ENCODE measurements at regions not wholly inside any gene's neighbourhood (a gene's known extent, or its start where the extent isn't known, plus 50 kb on each side); places are given as distances from the start of the nearest gene placed in this dataset.

GRCh38 chr4:13190093-13190721 is 293.9 kb downstream of the RAB28 start:
- ChIA-PET POLR2A (no interaction called here), CTCF (no interaction called here)
- no peaks in the 10 kb centered on the region for H3K36me3 ChIP-seq (replicated peaks in 1 of 2; ENCODE audit: control extremely low read depth in 1 of 2, control insufficient read depth in 1 of 2, extremely low read depth in 1 of 2, insufficient read depth in 2 of 2, low read length in 1 of 2)
- no peak overlapping the region for H2AFZ ChIP-seq (ENCODE audit: insufficient read depth, low read depth, low read length, poor library complexity, severe bottlenecking)
- H3K9me3 ChIP-seq (ENCODE audit: control extremely low read depth in 1 of 3, control insufficient read depth in 2 of 3, insufficient read depth in 1 of 3, low read length in 2 of 3): peaks cover 0 to 1% (median 0%) of the 10 kb centered on the region in 3 donors
- DNase-seq: no peak
- peaks cover 3% of the 10 kb centered on the region for H3K9me3 Mint-ChIP-seq (ENCODE audit: insufficient read depth)
- intact Hi-C loops (cut with micrococcal nuclease): no loop called here
- H3K4me2 ChIP-seq (replicated peaks; ENCODE audit: low read depth, low read length, poor library complexity, severe bottlenecking): no peak overlapping the region
- no peak overlapping the region for H3K27ac ChIP-seq (ENCODE audit: low read length in 2 of 2)
- H3K79me2 ChIP-seq (ENCODE audit: control insufficient read depth, insufficient read depth, low read length): no peaks in the 10 kb centered on the region
- ATAC-seq (ENCODE audit: low read depth): no peak
- no peak overlapping the region for H3K27ac Mint-ChIP-seq
- H3K4me1 Mint-ChIP-seq: no peaks in the 10 kb centered on the region
- H3K4me3 Mint-ChIP-seq: no peak overlapping the region
- H3K27me3 ChIP-seq (replicated peaks in 1 of 4; ENCODE audit: control extremely low read depth in 1 of 4, control insufficient read depth in 3 of 4, insufficient read depth in 4 of 4, low read length in 3 of 4): no peaks in the 10 kb centered on the region
- TF ChIP-seq EZH2 (IDR thresholded peaks at IDR 0.05; ENCODE audit: borderline replicate concordance, insufficient read depth, low read depth, low read length, poor library complexity, severe bottlenecking) (no peak), CTCF (IDR thresholded peaks at IDR 0.05) (no peak)
- H3K27me3 Mint-ChIP-seq: no peaks in the 10 kb centered on the region
- no peaks in the 10 kb centered on the region for H3K4me1 ChIP-seq (ENCODE audit: control insufficient read depth in 2 of 2, insufficient read depth in 2 of 2, low read length in 2 of 2)
- no peak overlapping the region for H3K9ac ChIP-seq (ENCODE audit: low read length)
- WGBS (ENCODE audit: insufficient coverage): 92% methylated on average over 4 of the region's 6 CpGs
- H4K20me1 ChIP-seq (ENCODE audit: control insufficient read depth, insufficient read depth, low read length, poor library complexity, severe bottlenecking): no peaks in the 10 kb centered on the region
- no peak overlapping the region for H3K4me3 ChIP-seq (ENCODE audit: control extremely low read depth in 1 of 5, extremely low read depth in 1 of 5, insufficient read depth in 1 of 5, low read depth in 2 of 5, low read length in 4 of 5)

GRCh38 chr4:13184199-13184598 is 299.9 kb downstream of the RAB28 start:
- ATAC-seq (ENCODE audit: low read depth): no peak
- intact Hi-C loops (cut with micrococcal nuclease): no loop called here
- DNase-seq: no peak
- H4K20me1 ChIP-seq (ENCODE audit: control insufficient read depth, insufficient read depth, low read length, poor library complexity, severe bottlenecking): no peaks in the 10 kb centered on the region
- WGBS (ENCODE audit: insufficient coverage): 65% methylated on average over 2 of the region's 2 CpGs
- H3K27ac ChIP-seq (ENCODE audit: low read length in 2 of 2): no peak overlapping the region
- ChIA-PET CTCF (no interaction called here), POLR2A (no interaction called here)
- H3K9ac ChIP-seq (ENCODE audit: low read length): no peak overlapping the region
- H3K27me3 ChIP-seq (replicated peaks in 1 of 4; ENCODE audit: control extremely low read depth in 1 of 4, control insufficient read depth in 3 of 4, insufficient read depth in 4 of 4, low read length in 3 of 4): no peaks in the 10 kb centered on the region
- TF ChIP-seq EZH2 (IDR thresholded peaks at IDR 0.05; ENCODE audit: borderline replicate concordance, insufficient read depth, low read depth, low read length, poor library complexity, severe bottlenecking): no peak
- TF ChIP-seq CTCF (IDR thresholded peaks at IDR 0.05): no peak
- H3K4me2 ChIP-seq (replicated peaks; ENCODE audit: low read depth, low read length, poor library complexity, severe bottlenecking): no peak overlapping the region
- no peaks in the 10 kb centered on the region for H3K79me2 ChIP-seq (ENCODE audit: control insufficient read depth, insufficient read depth, low read length)
- H3K9me3 ChIP-seq (ENCODE audit: control extremely low read depth in 1 of 3, control insufficient read depth in 2 of 3, insufficient read depth in 1 of 3, low read length in 2 of 3): no peaks in the 10 kb centered on the region
- no peaks in the 10 kb centered on the region for H3K36me3 ChIP-seq (replicated peaks in 1 of 2; ENCODE audit: control extremely low read depth in 1 of 2, control insufficient read depth in 1 of 2, extremely low read depth in 1 of 2, insufficient read depth in 2 of 2, low read length in 1 of 2)
- H2AFZ ChIP-seq (ENCODE audit: insufficient read depth, low read depth, low read length, poor library complexity, severe bottlenecking): no peak overlapping the region
- no peak overlapping the region for H3K4me3 ChIP-seq (ENCODE audit: control extremely low read depth in 1 of 5, extremely low read depth in 1 of 5, insufficient read depth in 1 of 5, low read depth in 2 of 5, low read length in 4 of 5)
- no peak overlapping the region for H3K27ac Mint-ChIP-seq
- H3K4me1 Mint-ChIP-seq: no peaks in the 10 kb centered on the region
- no peaks in the 10 kb centered on the region for H3K27me3 Mint-ChIP-seq
- H3K9me3 Mint-ChIP-seq (ENCODE audit: insufficient read depth): no peaks in the 10 kb centered on the region
- no peaks in the 10 kb centered on the region for H3K4me1 ChIP-seq (ENCODE audit: control insufficient read depth in 2 of 2, insufficient read depth in 2 of 2, low read length in 2 of 2)
- H3K4me3 Mint-ChIP-seq: no peak overlapping the region

Data from B cell (primary cell).